SK-N-SH (cell line): ENCODE measurements at regions not wholly inside any gene's neighbourhood (a gene's known extent, or its start where the extent isn't known, plus 50 kb on each side); places are given as distances from the start of the nearest gene placed in this dataset.

Experiments used
- CTCF ChIA-PET: fragments of 300-600, 350-600 bp; formaldehyde crosslinking; extraction: SDS; loops from one replicate; lab custom pipeline; 2021; lab: Yijun Ruan, JAX
- POLR2A ChIA-PET: fragments of 350-600 bp; sonication (Branson Sonifier 250); formaldehyde crosslinking; extraction: SDS; loops from one replicate; lab custom pipeline; 2020; ENCODE audit warnings: antibody characterized with exemption, inconsistent platforms; lab: Yijun Ruan, JAX
- DNase-seq: peaks from one replicate; pipeline ENCODE4 v3.0.0; 2012
- H2AFZ ChIP-seq: fragments of 200-600 bp; sonication (generic); 2 replicates; pipeline ENCODE4 v1.8.1; 2016; ENCODE audit warnings: antibody characterized with exemption, mild to moderate bottlenecking, low read depth
- H3F3A ChIP-seq: fragments of 200-600 bp; sonication (generic); replicated peaks from 2 replicates; pipeline ENCODE3; 2016; ENCODE audit warnings: antibody characterized with exemption, mild to moderate bottlenecking; ENCODE audit not compliant: insufficient read depth
- H3K27ac ChIP-seq, 2 experiments: fragments of 200-500 bp in 1 of 2; fragments of 200-600 bp in 1 of 2; sonication (Bioruptor generic) in 1 of 2; sonication (generic), shearing (Covaris generic) in 1 of 2; 2 replicates each; pipeline versions ENCODE4 v1.5.1 to v1.6.1; 2014 to 2016; ENCODE audit warnings: low read depth in 2 of 2, inconsistent platforms in 1 of 2, low read length in 1 of 2, mild to moderate bottlenecking in 1 of 2, mixed read lengths in 1 of 2
- H3K27me3 ChIP-seq: fragments of 200-600 bp; sonication (generic), shearing (Covaris generic); 2 replicates; pipeline ENCODE4 v1.6.1; 2016; ENCODE audit warnings: mixed run types; ENCODE audit not compliant: insufficient read depth
- H3K36me3 ChIP-seq, 2 experiments: fragments of 200-500 bp in 1 of 2; fragments of 200-600 bp in 1 of 2; sonication (Bioruptor generic) in 1 of 2; sonication (generic) in 1 of 2; replicated peaks in 1 of 2; 2 replicates each; pipeline versions ENCODE3 to v1.5.1; 2014 to 2016; ENCODE audit warnings: low read length in 1 of 2, mild to moderate bottlenecking in 1 of 2; ENCODE audit not compliant: insufficient read depth in 2 of 2, control insufficient read depth in 1 of 2
- H3K4me1 ChIP-seq, 2 experiments: fragments of 200-500 bp in 1 of 2; fragments of 200-600 bp in 1 of 2; sonication (Bioruptor generic) in 1 of 2; sonication (generic), shearing (Covaris generic) in 1 of 2; 2 replicates each; pipeline versions ENCODE4 v1.5.1 to v1.6.1; 2014 to 2016; ENCODE audit warnings: low read depth in 1 of 2, low read length in 1 of 2, mixed run types in 1 of 2; ENCODE audit not compliant: insufficient read depth in 2 of 2, control insufficient read depth in 1 of 2
- H3K4me2 ChIP-seq: fragments of 200-600 bp; sonication (generic), shearing (Covaris generic); 2 replicates; pipeline ENCODE4 v1.6.1; 2017; ENCODE audit warnings: mixed run types
- H3K4me3 ChIP-seq, 2 experiments: fragments of 200-500 bp in 1 of 2; fragments of 200-600 bp in 1 of 2; sonication (Bioruptor generic) in 1 of 2; sonication (generic), shearing (Covaris generic) in 1 of 2; 2 replicates each; pipeline versions ENCODE4 v1.5.1 to v1.8.1; 2014 to 2016; ENCODE audit warnings: low read depth in 2 of 2, inconsistent platforms in 1 of 2, low read length in 1 of 2, mild to moderate bottlenecking in 1 of 2, mixed read lengths in 1 of 2, moderate library complexity in 1 of 2
- H3K79me2 ChIP-seq: fragments of 200-600 bp; sonication (generic); 2 replicates; pipeline ENCODE4 v1.8.1; 2017; ENCODE audit warnings: mild to moderate bottlenecking; ENCODE audit not compliant: insufficient read depth
- H3K9ac ChIP-seq: fragments of 200-600 bp; sonication (generic); 2 replicates; pipeline ENCODE4 v1.6.1; 2017; ENCODE audit warnings: mixed run types
- H3K9me2 ChIP-seq: fragments of 200-600 bp; sonication (generic); 2 replicates; pipeline ENCODE4 v1.6.1; 2017; ENCODE audit warnings: mixed run types
- H3K9me3 ChIP-seq: fragments of 200-600 bp; sonication (generic); 2 replicates; pipeline ENCODE4 v1.6.1; 2017; ENCODE audit warnings: mixed run types, mild to moderate bottlenecking, moderate library complexity
- H4K20me1 ChIP-seq: fragments of 200-600 bp; sonication (generic); 2 replicates; pipeline ENCODE4 v1.6.1; 2017; ENCODE audit warnings: mild to moderate bottlenecking, mixed run types; ENCODE audit not compliant: insufficient read depth
- CHD2 ChIP-seq: fragments of 150-350 bp; IDR thresholded peaks from 2 replicates; pipeline ENCODE4 v1.6.1; 2018; ENCODE audit warnings: low read length; ENCODE audit not compliant: partially characterized antibody
- EZH2phosphoT487 ChIP-seq: fragments of 200-600 bp; sonication (generic); IDR thresholded peaks from 2 replicates; pipeline ENCODE4 v1.6.1; 2017; ENCODE audit warnings: low read depth, mixed run types, mild to moderate bottlenecking, antibody characterized with exemption, moderate library complexity, borderline replicate concordance
- FOSL2 ChIP-seq: IDR thresholded peaks from 2 replicates; pipeline ENCODE4 v1.4.0; 2012; ENCODE audit warnings: low read depth, mild to moderate bottlenecking, moderate library complexity, borderline replicate concordance
- FOXJ3 ChIP-seq: sonication (generic); formaldehyde crosslinking; IDR thresholded peaks from 2 replicates; pipeline ENCODE4 v1.5.1; 2020; ENCODE audit warnings: mild to moderate bottlenecking, missing genetic modification reagents
- FOXM1 ChIP-seq: IDR thresholded peaks from 2 replicates; pipeline ENCODE4 v1.4.0; 2012; ENCODE audit warnings: low read depth, mild to moderate bottlenecking
- GABPA ChIP-seq: IDR thresholded peaks from 2 replicates; pipeline ENCODE4 v1.4.0; 2012; ENCODE audit warnings: low read depth, mild to moderate bottlenecking
- GATA2 ChIP-seq: sonication (generic); formaldehyde crosslinking; IDR thresholded peaks from 2 replicates; pipeline ENCODE4 v1.5.0; 2020; ENCODE audit warnings: mild to moderate bottlenecking, missing genetic modification reagents
- MAX ChIP-seq: IDR thresholded peaks from 2 replicates; pipeline ENCODE4 v1.4.0; 2012; ENCODE audit warnings: low read depth
- NFIC ChIP-seq: IDR thresholded peaks from 2 replicates; pipeline ENCODE4 v1.4.0; 2012; ENCODE audit warnings: borderline replicate concordance
- PBX3 ChIP-seq: IDR thresholded peaks from 2 replicates; pipeline ENCODE4; 2012
- POLR2AphosphoS5 ChIP-seq: IDR thresholded peaks from 2 replicates; pipeline ENCODE4 v1.6.1; 2012; ENCODE audit warnings: low read depth, low read length
- REST ChIP-seq: IDR thresholded peaks from 2 replicates; pipeline ENCODE4 v1.6.1; 2012; ENCODE audit warnings: mild to moderate bottlenecking, low read depth, low read length, moderate library complexity
- RFX5 ChIP-seq: IDR thresholded peaks from 2 replicates; pipeline ENCODE4 v1.6.1; 2012; ENCODE audit warnings: mild to moderate bottlenecking, improper control_type of control experiment, low read length
- SIN3A ChIP-seq: IDR thresholded peaks from 2 replicates; pipeline ENCODE4 v1.6.1; 2012; ENCODE audit warnings: low read depth, mild to moderate bottlenecking, low read length, moderate library complexity, borderline replicate concordance
- USF2 ChIP-seq: fragments of 150-350 bp; IDR thresholded peaks from 2 replicates; pipeline ENCODE4 v1.6.1; 2017; ENCODE audit warnings: antibody characterized with exemption, low read length, low read depth, borderline replicate concordance
- YY1 ChIP-seq: IDR thresholded peaks from 2 replicates; pipeline ENCODE4 v1.4.0; 2012; ENCODE audit warnings: low read depth, mild to moderate bottlenecking
- WGBS: methylation state at CpG from one replicate; pipeline ENCODE4 v1.1.6; 2017; ENCODE audit warnings: low lambda C conversion rate; 5-methylcytosine and 5-hydroxymethylcytosine counted together
- TF ChIP-seq, protein P1 (sequence below): fragments of 200-600 bp; sonication (generic); IDR thresholded peaks from 2 replicates; pipeline ENCODE4 v1.6.1; 2017; ENCODE audit warnings: antibody characterized with exemption, mild to moderate bottlenecking, moderate library complexity
- TF ChIP-seq, protein P2 (sequence below): IDR thresholded peaks from 2 replicates; pipeline ENCODE4 v1.4.0; 2012; ENCODE audit warnings: low read depth, borderline replicate concordance
- TF ChIP-seq, protein P3 (sequence below): fragments of 150-350 bp; IDR thresholded peaks from 2 replicates; pipeline ENCODE4 v1.6.1; 2016; ENCODE audit warnings: mild to moderate bottlenecking, low read depth, low read length

DNA sequence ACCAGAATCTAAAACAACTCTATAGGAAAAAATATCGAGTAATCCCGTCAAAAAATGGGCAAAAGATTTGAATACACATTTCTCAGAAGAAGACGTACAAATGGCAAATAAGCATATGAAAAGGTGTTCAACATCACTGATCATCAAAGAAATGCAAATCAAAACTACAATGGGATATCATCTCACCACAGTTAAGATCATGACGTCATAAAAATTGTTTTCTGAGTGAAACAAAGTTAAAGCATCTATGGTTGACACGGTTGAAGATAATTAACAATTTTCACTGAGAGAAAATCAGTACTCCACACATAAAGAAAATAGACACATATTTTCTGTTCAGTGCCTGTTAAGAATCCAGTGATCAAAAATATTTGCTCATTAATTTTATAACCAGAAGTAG, 1010.8 kb upstream of the ADGRL3 start:
- no peaks in the 10 kb centered on the region for H3K9me3 ChIP-seq
- no peak for TF ChIP-seq EZH2phosphoT487
- no peak for TF ChIP-seq GABPA
- TF ChIP-seq NFIC: no peak
- TF ChIP-seq SIN3A: no peak
- TF ChIP-seq MAX: no peak
- TF ChIP-seq POLR2AphosphoS5: no peak
- no peak for TF ChIP-seq FOXM1
- TF ChIP-seq FOSL2: no peak
- TF ChIP-seq FOXJ3 (CRISPR knock-in tag): no peak
- no peak for TF ChIP-seq RFX5
- TF ChIP-seq, protein P1, sequence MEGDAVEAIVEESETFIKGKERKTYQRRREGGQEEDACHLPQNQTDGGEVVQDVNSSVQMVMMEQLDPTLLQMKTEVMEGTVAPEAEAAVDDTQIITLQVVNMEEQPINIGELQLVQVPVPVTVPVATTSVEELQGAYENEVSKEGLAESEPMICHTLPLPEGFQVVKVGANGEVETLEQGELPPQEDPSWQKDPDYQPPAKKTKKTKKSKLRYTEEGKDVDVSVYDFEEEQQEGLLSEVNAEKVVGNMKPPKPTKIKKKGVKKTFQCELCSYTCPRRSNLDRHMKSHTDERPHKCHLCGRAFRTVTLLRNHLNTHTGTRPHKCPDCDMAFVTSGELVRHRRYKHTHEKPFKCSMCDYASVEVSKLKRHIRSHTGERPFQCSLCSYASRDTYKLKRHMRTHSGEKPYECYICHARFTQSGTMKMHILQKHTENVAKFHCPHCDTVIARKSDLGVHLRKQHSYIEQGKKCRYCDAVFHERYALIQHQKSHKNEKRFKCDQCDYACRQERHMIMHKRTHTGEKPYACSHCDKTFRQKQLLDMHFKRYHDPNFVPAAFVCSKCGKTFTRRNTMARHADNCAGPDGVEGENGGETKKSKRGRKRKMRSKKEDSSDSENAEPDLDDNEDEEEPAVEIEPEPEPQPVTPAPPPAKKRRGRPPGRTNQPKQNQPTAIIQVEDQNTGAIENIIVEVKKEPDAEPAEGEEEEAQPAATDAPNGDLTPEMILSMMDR: no peak
- TF ChIP-seq CHD2: no peak
- TF ChIP-seq, protein P2, sequence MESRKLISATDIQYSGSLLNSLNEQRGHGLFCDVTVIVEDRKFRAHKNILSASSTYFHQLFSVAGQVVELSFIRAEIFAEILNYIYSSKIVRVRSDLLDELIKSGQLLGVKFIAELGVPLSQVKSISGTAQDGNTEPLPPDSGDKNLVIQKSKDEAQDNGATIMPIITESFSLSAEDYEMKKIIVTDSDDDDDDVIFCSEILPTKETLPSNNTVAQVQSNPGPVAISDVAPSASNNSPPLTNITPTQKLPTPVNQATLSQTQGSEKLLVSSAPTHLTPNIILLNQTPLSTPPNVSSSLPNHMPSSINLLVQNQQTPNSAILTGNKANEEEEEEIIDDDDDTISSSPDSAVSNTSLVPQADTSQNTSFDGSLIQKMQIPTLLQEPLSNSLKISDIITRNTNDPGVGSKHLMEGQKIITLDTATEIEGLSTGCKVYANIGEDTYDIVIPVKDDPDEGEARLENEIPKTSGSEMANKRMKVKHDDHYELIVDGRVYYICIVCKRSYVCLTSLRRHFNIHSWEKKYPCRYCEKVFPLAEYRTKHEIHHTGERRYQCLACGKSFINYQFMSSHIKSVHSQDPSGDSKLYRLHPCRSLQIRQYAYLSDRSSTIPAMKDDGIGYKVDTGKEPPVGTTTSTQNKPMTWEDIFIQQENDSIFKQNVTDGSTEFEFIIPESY: no peak
- TF ChIP-seq GATA2 (CRISPR knock-in tag): no peak
- TF ChIP-seq USF2: no peak
- no peak for TF ChIP-seq PBX3
- no peak for TF ChIP-seq YY1
- TF ChIP-seq, protein P3, sequence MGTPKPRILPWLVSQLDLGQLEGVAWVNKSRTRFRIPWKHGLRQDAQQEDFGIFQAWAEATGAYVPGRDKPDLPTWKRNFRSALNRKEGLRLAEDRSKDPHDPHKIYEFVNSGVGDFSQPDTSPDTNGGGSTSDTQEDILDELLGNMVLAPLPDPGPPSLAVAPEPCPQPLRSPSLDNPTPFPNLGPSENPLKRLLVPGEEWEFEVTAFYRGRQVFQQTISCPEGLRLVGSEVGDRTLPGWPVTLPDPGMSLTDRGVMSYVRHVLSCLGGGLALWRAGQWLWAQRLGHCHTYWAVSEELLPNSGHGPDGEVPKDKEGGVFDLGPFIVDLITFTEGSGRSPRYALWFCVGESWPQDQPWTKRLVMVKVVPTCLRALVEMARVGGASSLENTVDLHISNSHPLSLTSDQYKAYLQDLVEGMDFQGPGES: no peak
- no peak for TF ChIP-seq REST
- no peaks in the 10 kb centered on the region for H3K4me1 ChIP-seq
- no peak overlapping the region for H2AFZ ChIP-seq
- H3K27me3 ChIP-seq: no peaks in the 10 kb centered on the region
- H4K20me1 ChIP-seq: no peaks in the 10 kb centered on the region
- no peak for DNase-seq
- no peaks in the 10 kb centered on the region for H3K36me3 ChIP-seq
- ChIA-PET POLR2A (no interaction called here), CTCF (no interaction called here)
- H3F3A ChIP-seq: no peaks in the 10 kb centered on the region
- 25% methylated on average over 5 of the region's 5 CpGs for WGBS
- no peak overlapping the region for H3K27ac ChIP-seq
- no peaks in the 10 kb centered on the region for H3K79me2 ChIP-seq
- no peak overlapping the region for H3K4me3 ChIP-seq
- H3K9ac ChIP-seq: no peak overlapping the region
- no peaks in the 10 kb centered on the region for H3K9me2 ChIP-seq
- H3K4me2 ChIP-seq: no peak overlapping the region
